Endodermal cell (in vitro differentiated cells): ENCODE measurements at regions not wholly inside any gene's neighbourhood (a gene's known extent, or its start where the extent isn't known, plus 50 kb on each side); places are given as distances from the start of the nearest gene placed in this dataset.

Source experiments
- DNase-seq: peaks from one replicate; pipeline ENCODE4 v3.0.0-alpha.2; 2017
- H3K27ac ChIP-seq: 2 replicates; pipeline ENCODE4 v1.5.1; 2013; ENCODE audit warnings: mild to moderate bottlenecking, low read depth, low read length, moderate library complexity
- H3K27me3 ChIP-seq: 2 replicates; pipeline ENCODE4 v1.6.1; 2013; ENCODE audit warnings: mild to moderate bottlenecking, low read length, moderate library complexity; ENCODE audit not compliant: insufficient read depth, control insufficient read depth, poor library complexity, severe bottlenecking
- H3K36me3 ChIP-seq: 2 replicates; pipeline ENCODE4 v1.7.0; 2013; ENCODE audit warnings: mild to moderate bottlenecking, low read length, moderate library complexity; ENCODE audit not compliant: control insufficient read depth, insufficient read depth
- H3K4me1 ChIP-seq: one replicate; pipeline ENCODE4 v1.7.0; 2013; ENCODE audit warnings: low read length; ENCODE audit not compliant: control insufficient read depth, insufficient read depth
- H3K4me3 ChIP-seq: 2 replicates; pipeline ENCODE4 v1.5.1; 2013; ENCODE audit warnings: mild to moderate bottlenecking, low read length, moderate library complexity
- H3K9ac ChIP-seq: 2 replicates; pipeline ENCODE4 v1.6.1; 2013; ENCODE audit warnings: mild to moderate bottlenecking, low read length, moderate library complexity; ENCODE audit not compliant: poor library complexity, severe bottlenecking; ENCODE audit errors: extremely low read depth
- H3K9me3 ChIP-seq: 2 replicates; pipeline ENCODE4 v1.6.1; 2013; ENCODE audit warnings: mild to moderate bottlenecking, low read length, moderate library complexity; ENCODE audit not compliant: control insufficient read depth
- H3K27ac Mint-ChIP-seq: 2 replicates; pipeline ENCODE4 v1.8.0; 2020; ENCODE audit warnings: mixed read lengths
- H3K27me3 Mint-ChIP-seq: 2 replicates; pipeline ENCODE4 v1.8.0; 2021; ENCODE audit warnings: mild to moderate bottlenecking, mixed read lengths; ENCODE audit not compliant: insufficient read depth
- H3K36me3 Mint-ChIP-seq: 2 replicates; pipeline ENCODE4 v1.8.0; 2020; ENCODE audit warnings: low read depth, mixed read lengths
- H3K4me1 Mint-ChIP-seq: 2 replicates; pipeline ENCODE4 v1.8.0; 2020; ENCODE audit warnings: mixed read lengths
- H3K4me3 Mint-ChIP-seq: 2 replicates; pipeline ENCODE4 v1.8.0; 2020; ENCODE audit warnings: mild to moderate bottlenecking, moderate library complexity, mixed read lengths
- H3K9me3 Mint-ChIP-seq: 2 replicates; pipeline ENCODE4 v1.8.0; 2020; ENCODE audit warnings: mild to moderate bottlenecking, mixed read lengths
- WGBS, 2 experiments: methylation state at CpG; one replicate each; pipeline versions ENCODE4 v1.1.5 to v1.1.7; 2013; ENCODE audit warnings: missing lambda C conversion rate in 2 of 2, mixed read lengths in 1 of 2; ENCODE audit not compliant: insufficient coverage in 1 of 2, insufficient read length in 1 of 2; 5-methylcytosine and 5-hydroxymethylcytosine counted together
- TF ChIP-seq, protein P1 (sequence below): fragments of 200-600 bp; sonication (generic); conservative IDR thresholded peaks from 2 replicates; pipeline ENCODE4 v1.5.0; 2021; ENCODE audit warnings: antibody characterized with exemption, mild to moderate bottlenecking

DNA sequence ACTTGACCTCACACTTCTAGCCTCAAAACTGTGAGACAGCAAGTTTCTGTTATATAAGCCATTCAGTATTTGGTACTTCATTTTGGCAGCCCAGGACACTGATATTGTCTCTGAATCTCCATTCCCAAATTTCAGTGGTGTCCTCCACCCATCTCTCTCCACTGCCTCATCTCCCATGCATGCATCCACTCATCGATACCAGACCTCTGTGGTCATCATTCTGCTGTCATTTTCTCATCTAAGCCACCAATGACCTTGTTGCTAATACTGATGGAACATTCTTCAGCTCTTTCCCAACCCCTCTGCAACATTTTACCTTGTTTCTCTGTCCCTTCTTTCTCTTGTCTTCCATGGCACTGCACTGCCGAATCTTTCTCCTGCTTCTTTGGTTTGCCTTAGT lies 221.8 kb downstream of the SNX18 start:
- Mint-ChIP-seq H3K27ac (no peak overlapping the region), H3K4me1 (peaks cover 27% of the 10 kb centered on the region), H3K4me3 (no peak overlapping the region), H3K9me3 (no peaks in the 10 kb centered on the region), H3K27me3 (no peaks in the 10 kb centered on the region), H3K36me3 (no peaks in the 10 kb centered on the region)
- 90 to 93% methylated on average over 2 of the region's 2 CpGs for WGBS, 2 experiments
- Histone ChIP-seq H3K4me1 (peaks cover 9% of the 10 kb centered on the region), H3K9me3 (no peaks in the 10 kb centered on the region), H3K27ac (no peak overlapping the region), H3K9ac (no peak overlapping the region), H3K36me3 (no peaks in the 10 kb centered on the region), H3K4me3 (no peak overlapping the region), H3K27me3 (no peaks in the 10 kb centered on the region)
- TF ChIP-seq, protein P1, sequence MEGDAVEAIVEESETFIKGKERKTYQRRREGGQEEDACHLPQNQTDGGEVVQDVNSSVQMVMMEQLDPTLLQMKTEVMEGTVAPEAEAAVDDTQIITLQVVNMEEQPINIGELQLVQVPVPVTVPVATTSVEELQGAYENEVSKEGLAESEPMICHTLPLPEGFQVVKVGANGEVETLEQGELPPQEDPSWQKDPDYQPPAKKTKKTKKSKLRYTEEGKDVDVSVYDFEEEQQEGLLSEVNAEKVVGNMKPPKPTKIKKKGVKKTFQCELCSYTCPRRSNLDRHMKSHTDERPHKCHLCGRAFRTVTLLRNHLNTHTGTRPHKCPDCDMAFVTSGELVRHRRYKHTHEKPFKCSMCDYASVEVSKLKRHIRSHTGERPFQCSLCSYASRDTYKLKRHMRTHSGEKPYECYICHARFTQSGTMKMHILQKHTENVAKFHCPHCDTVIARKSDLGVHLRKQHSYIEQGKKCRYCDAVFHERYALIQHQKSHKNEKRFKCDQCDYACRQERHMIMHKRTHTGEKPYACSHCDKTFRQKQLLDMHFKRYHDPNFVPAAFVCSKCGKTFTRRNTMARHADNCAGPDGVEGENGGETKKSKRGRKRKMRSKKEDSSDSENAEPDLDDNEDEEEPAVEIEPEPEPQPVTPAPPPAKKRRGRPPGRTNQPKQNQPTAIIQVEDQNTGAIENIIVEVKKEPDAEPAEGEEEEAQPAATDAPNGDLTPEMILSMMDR, result no peak
- DNase-seq, result no peak

DNA sequence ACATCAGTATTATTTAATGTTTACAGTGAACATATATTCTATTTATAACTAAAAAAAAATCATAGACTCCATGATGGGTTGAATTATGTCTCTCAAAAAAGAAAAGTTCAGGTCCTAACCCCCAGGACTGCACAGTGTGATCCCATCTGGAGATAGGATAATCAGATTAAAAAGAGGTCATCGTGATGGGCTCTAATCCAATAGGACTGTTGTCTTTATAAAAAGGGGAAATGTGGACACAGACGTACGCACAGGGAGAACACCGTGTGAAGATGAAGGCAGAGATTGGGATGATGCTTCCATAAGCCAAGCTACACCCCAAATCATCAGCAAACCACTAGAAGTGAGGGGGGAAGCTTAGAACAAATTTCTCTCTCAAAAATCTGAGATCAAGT lies 221.4 kb downstream of the SNX18 start:
- TF ChIP-seq, protein P1, result no peak
- no peak for DNase-seq
- Mint-ChIP-seq H3K36me3 (no peaks in the 10 kb centered on the region), H3K4me3 (no peak overlapping the region), H3K4me1 (peaks cover 23% of the 10 kb centered on the region), H3K27ac (no peak overlapping the region), H3K9me3 (no peaks in the 10 kb centered on the region), H3K27me3 (no peaks in the 10 kb centered on the region)
- peaks cover 9% of the 10 kb centered on the region for H3K4me1 ChIP-seq
- no peaks in the 10 kb centered on the region for H3K9me3 ChIP-seq
- H3K27ac ChIP-seq, result no peak overlapping the region
- 96 to 100% methylated on average over 3 to 4 of the region's 4 CpGs for WGBS, 2 experiments
- H3K27me3 ChIP-seq, result no peaks in the 10 kb centered on the region
- no peak overlapping the region for H3K9ac ChIP-seq
- H3K4me3 ChIP-seq, result no peak overlapping the region
- no peaks in the 10 kb centered on the region for H3K36me3 ChIP-seq

DNA sequence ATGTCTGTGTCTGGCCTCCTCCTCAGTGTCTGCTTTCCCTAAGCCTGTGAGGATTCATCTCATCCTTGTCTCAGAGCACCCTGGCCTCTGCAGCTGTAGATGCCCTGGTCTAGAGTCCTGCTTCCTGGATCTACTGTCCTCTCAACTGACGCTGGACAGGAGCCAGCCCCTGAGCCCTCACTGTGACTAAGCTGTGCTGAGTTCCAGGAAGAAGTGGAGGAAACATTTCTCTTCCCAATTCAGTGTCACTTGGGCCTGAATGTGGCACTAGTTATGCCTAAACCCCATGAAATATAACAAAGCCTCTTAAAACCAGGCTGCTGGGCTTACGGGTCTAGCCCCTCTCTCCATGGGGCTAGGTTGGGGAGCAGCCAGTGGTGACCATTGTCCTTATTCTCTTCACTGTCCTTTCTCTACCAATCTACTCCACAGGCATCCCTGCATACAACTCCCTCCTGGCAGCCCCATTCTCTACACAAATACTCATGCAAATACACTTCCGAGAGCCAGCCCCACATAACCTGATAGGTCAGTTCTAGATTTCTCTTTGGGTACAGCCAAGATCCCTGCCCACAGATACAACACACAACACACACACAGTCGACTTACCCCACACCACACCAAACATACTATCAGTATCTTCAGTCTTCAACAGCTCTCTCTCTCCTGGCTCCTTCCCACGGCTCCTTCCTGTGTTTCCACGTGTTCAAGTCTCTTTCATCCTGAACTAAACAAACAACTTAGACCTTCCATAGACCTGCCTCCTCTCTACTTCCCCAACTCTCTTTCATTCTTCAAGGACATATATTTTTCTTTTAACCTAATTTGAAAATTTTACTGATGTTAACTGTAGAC lies 220.8 kb downstream of the SNX18 start:
- no peak overlapping the region for H3K4me3 ChIP-seq
- no peaks in the 10 kb centered on the region for H3K27me3 Mint-ChIP-seq
- H3K9ac ChIP-seq, result no peak overlapping the region
- WGBS, 2 experiments, result 88 to 91% methylated on average over 5 to 6 of the region's 6 CpGs
- peaks cover 4% of the 10 kb centered on the region for H3K4me1 ChIP-seq
- TF ChIP-seq, protein P1, result no peak
- no peak overlapping the region for H3K27ac Mint-ChIP-seq
- DNase-seq, result no peak
- no peaks in the 10 kb centered on the region for H3K36me3 ChIP-seq
- no peaks in the 10 kb centered on the region for H3K9me3 Mint-ChIP-seq
- peaks cover 21% of the 10 kb centered on the region for H3K4me1 Mint-ChIP-seq
- H3K9me3 ChIP-seq, result no peaks in the 10 kb centered on the region
- no peaks in the 10 kb centered on the region for H3K27me3 ChIP-seq
- no peak overlapping the region for H3K27ac ChIP-seq
- H3K36me3 Mint-ChIP-seq, result no peaks in the 10 kb centered on the region
- H3K4me3 Mint-ChIP-seq, result no peak overlapping the region
